ENCODE measurements at regions not wholly inside any gene's neighbourhood (a gene's known extent, or its start where the extent isn't known, plus 50 kb on each side); places are given as distances from the start of the nearest gene placed in this dataset.
A peak's percentile ranks its signal among the peaks of the same experiment; 100 is the strongest.
"Not testable (repeated sequence)": the region's sequence is repeated elsewhere in the genome, so short reads cannot be mapped to it uniquely, and the experiment has no call there.

GRCh38 chr2:103383541-103383940 is 621.7 kb downstream of the TMEM182 start:
- H3K4me3 ChIP-seq (ENCODE audit: low read length), result no peak overlapping the region
- DNase-seq (ENCODE audit: low read depth), result no peak
- no peak for TF ChIP-seq CTCF (conservative IDR thresholded peaks at IDR 0.05; ENCODE audit: low read depth, low read length)

GRCh38 chr2:103386872-103387271 is 625.0 kb downstream of the TMEM182 start:
- TF ChIP-seq CTCF (conservative IDR thresholded peaks at IDR 0.05; ENCODE audit: low read depth, low read length), result no peak
- H3K4me3 ChIP-seq (ENCODE audit: low read length), result no peak overlapping the region
- no peak for DNase-seq (ENCODE audit: low read depth)

GRCh38 chr2:103387888-103388287 is 626.1 kb downstream of the TMEM182 start:
- no peak for TF ChIP-seq CTCF (conservative IDR thresholded peaks at IDR 0.05; ENCODE audit: low read depth, low read length)
- no peak for DNase-seq (ENCODE audit: low read depth)
- H3K4me3 ChIP-seq (ENCODE audit: low read length), result no peak overlapping the region

GRCh38 chr2:103396152-103396551 is 634.3 kb downstream of the TMEM182 start:
- TF ChIP-seq CTCF (conservative IDR thresholded peaks at IDR 0.05; ENCODE audit: low read depth, low read length), result no peak
- no peak overlapping the region for H3K4me3 ChIP-seq (ENCODE audit: low read length)
- no peak for DNase-seq (ENCODE audit: low read depth)

- TF ChIP-seq CTCF (conservative IDR thresholded peaks at IDR 0.05; ENCODE audit: low read depth, low read length), result no peak
- DNase-seq (ENCODE audit: low read depth), result peak; percentile 67
- no peak overlapping the region for H3K4me3 ChIP-seq (ENCODE audit: low read length)
These were observed 639.8 kb downstream of the TMEM182 start for GRCh38 chr2:103401621-103402020.

- DNase-seq (ENCODE audit: low read depth), result no peak
- no peak for TF ChIP-seq CTCF (conservative IDR thresholded peaks at IDR 0.05; ENCODE audit: low read depth, low read length)
- no peak overlapping the region for H3K4me3 ChIP-seq (ENCODE audit: low read length)
These were observed 640.5 kb downstream of the TMEM182 start for GRCh38 chr2:103402336-103402735.

- H3K4me3 ChIP-seq (ENCODE audit: low read length), result no peak overlapping the region
- no peak for TF ChIP-seq CTCF (conservative IDR thresholded peaks at IDR 0.05; ENCODE audit: low read depth, low read length)
- no peak for DNase-seq (ENCODE audit: low read depth)
These were observed 641.1 kb downstream of the TMEM182 start for GRCh38 chr2:103402944-103403343.

GRCh38 chr2:103403388-103403787 is 641.6 kb downstream of the TMEM182 start:
- H3K4me3 ChIP-seq (ENCODE audit: low read length); DNase-seq (ENCODE audit: low read depth): not testable (repeated sequence)
